ENCODE measurements at regions not wholly inside any gene's neighbourhood (a gene's known extent, or its start where the extent isn't known, plus 50 kb on each side); places are given as distances from the start of the nearest gene placed in this dataset.

DNA sequence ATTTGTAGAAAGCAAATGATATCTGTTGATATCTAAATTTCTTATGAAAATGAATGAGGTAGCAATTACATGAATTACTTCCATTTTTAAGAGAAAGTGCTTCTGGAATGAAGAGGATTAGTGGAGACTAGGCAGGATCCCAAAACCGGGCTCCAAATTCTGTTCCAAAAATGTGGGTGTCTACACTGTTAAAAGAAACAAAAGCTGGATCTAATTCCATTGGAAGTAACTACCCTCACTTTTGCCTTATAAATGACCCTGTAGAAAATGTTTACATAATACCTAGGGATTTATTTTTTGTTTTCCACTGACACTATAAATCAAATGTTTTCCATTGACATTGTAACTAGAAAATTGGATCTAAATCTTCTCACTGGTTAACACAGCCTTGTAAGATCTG lies 454.9 kb upstream of the JARID2 start:
- ATAC-seq, result no peak
- TF ChIP-seq ZNF8 (CRISPR knock-in tag; IDR thresholded peaks at IDR 0.05) (no peak), ZNF565 (CRISPR knock-in tag; conservative IDR thresholded peaks at IDR 0.05; ENCODE audit: low read depth) (no peak), RARB (CRISPR knock-in tag; IDR thresholded peaks at IDR 0.05) (no peak), BACH2 (CRISPR knock-in tag; IDR thresholded peaks at IDR 0.05; ENCODE audit: borderline replicate concordance) (no peak), ZFP30 (CRISPR knock-in tag; IDR thresholded peaks at IDR 0.05) (no peak), GLIS3 (CRISPR knock-in tag; IDR thresholded peaks at IDR 0.05) (no peak), ZNF70 (CRISPR knock-in tag; IDR thresholded peaks at IDR 0.05) (no peak), CSDC2 (CRISPR knock-in tag; IDR thresholded peaks at IDR 0.05) (no peak), ZC3H10 (CRISPR knock-in tag; IDR thresholded peaks at IDR 0.05) (no peak), ARNTL (CRISPR knock-in tag; IDR thresholded peaks at IDR 0.05; ENCODE audit: borderline replicate concordance, low read depth) (no peak), ISL1 (CRISPR knock-in tag; IDR thresholded peaks at IDR 0.05) (no peak), TOX (CRISPR knock-in tag; IDR thresholded peaks at IDR 0.05; ENCODE audit: borderline replicate concordance) (no peak), PPARA (CRISPR knock-in tag; IDR thresholded peaks at IDR 0.05; ENCODE audit: borderline replicate concordance) (no peak), ESRRG (CRISPR knock-in tag; IDR thresholded peaks at IDR 0.05) (no peak), OSR1 (CRISPR knock-in tag; IDR thresholded peaks at IDR 0.05) (no peak), ZFP3 (CRISPR knock-in tag; IDR thresholded peaks at IDR 0.05) (no peak)
- TF ChIP-seq, protein P1, sequence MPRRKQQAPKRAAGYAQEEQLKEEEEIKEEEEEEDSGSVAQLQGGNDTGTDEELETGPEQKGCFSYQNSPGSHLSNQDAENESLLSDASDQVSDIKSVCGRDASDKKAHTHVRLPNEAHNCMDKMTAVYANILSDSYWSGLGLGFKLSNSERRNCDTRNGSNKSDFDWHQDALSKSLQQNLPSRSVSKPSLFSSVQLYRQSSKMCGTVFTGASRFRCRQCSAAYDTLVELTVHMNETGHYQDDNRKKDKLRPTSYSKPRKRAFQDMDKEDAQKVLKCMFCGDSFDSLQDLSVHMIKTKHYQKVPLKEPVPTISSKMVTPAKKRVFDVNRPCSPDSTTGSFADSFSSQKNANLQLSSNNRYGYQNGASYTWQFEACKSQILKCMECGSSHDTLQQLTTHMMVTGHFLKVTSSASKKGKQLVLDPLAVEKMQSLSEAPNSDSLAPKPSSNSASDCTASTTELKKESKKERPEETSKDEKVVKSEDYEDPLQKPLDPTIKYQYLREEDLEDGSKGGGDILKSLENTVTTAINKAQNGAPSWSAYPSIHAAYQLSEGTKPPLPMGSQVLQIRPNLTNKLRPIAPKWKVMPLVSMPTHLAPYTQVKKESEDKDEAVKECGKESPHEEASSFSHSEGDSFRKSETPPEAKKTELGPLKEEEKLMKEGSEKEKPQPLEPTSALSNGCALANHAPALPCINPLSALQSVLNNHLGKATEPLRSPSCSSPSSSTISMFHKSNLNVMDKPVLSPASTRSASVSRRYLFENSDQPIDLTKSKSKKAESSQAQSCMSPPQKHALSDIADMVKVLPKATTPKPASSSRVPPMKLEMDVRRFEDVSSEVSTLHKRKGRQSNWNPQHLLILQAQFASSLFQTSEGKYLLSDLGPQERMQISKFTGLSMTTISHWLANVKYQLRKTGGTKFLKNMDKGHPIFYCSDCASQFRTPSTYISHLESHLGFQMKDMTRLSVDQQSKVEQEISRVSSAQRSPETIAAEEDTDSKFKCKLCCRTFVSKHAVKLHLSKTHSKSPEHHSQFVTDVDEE (CRISPR knock-in tag; IDR thresholded peaks at IDR 0.05), result no peak
- TF ChIP-seq, protein P2, sequence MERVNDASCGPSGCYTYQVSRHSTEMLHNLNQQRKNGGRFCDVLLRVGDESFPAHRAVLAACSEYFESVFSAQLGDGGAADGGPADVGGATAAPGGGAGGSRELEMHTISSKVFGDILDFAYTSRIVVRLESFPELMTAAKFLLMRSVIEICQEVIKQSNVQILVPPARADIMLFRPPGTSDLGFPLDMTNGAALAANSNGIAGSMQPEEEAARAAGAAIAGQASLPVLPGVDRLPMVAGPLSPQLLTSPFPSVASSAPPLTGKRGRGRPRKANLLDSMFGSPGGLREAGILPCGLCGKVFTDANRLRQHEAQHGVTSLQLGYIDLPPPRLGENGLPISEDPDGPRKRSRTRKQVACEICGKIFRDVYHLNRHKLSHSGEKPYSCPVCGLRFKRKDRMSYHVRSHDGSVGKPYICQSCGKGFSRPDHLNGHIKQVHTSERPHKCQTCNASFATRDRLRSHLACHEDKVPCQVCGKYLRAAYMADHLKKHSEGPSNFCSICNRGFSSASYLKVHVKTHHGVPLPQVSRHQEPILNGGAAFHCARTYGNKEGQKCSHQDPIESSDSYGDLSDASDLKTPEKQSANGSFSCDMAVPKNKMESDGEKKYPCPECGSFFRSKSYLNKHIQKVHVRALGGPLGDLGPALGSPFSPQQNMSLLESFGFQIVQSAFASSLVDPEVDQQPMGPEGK (CRISPR knock-in tag; IDR thresholded peaks at IDR 0.05; ENCODE audit: borderline replicate concordance), result no peak
- TF ChIP-seq, protein P3, sequence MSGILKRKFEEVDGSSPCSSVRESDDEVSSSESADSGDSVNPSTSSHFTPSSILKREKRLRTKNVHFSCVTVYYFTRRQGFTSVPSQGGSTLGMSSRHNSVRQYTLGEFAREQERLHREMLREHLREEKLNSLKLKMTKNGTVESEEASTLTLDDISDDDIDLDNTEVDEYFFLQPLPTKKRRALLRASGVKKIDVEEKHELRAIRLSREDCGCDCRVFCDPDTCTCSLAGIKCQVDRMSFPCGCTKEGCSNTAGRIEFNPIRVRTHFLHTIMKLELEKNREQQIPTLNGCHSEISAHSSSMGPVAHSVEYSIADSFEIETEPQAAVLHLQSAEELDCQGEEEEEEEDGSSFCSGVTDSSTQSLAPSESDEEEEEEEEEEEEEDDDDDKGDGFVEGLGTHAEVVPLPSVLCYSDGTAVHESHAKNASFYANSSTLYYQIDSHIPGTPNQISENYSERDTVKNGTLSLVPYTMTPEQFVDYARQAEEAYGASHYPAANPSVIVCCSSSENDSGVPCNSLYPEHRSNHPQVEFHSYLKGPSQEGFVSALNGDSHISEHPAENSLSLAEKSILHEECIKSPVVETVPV (CRISPR knock-in tag; IDR thresholded peaks at IDR 0.05), result no peak
- TF ChIP-seq, protein P4, sequence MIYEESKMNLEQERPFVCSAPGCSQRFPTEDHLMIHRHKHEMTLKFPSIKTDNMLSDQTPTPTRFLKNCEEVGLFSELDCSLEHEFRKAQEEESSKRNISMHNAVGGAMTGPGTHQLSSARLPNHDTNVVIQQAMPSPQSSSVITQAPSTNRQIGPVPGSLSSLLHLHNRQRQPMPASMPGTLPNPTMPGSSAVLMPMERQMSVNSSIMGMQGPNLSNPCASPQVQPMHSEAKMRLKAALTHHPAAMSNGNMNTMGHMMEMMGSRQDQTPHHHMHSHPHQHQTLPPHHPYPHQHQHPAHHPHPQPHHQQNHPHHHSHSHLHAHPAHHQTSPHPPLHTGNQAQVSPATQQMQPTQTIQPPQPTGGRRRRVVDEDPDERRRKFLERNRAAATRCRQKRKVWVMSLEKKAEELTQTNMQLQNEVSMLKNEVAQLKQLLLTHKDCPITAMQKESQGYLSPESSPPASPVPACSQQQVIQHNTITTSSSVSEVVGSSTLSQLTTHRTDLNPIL (CRISPR knock-in tag; IDR thresholded peaks at IDR 0.05; ENCODE audit: low read depth), result no peak

DNA sequence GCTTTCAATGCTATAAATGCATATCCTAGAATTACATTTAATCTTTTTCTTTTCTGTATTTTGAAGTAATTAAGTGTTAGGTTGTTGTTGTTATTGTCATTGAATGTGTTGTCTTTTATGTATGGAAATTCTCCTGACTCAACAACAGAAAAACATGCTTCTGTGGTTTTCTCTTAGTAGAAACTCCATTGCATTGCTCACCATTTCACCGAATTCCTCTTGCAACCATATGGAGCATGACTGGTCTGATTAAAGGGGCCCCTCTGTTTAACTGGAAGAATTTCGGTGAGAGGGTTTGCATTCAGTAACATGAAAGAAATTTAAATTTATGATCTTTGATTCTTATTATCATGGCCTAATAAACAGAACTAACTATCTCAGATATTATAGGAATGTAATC lies 454.3 kb upstream of the JARID2 start:
- ATAC-seq, result no peak
- TF ChIP-seq, protein P5, sequence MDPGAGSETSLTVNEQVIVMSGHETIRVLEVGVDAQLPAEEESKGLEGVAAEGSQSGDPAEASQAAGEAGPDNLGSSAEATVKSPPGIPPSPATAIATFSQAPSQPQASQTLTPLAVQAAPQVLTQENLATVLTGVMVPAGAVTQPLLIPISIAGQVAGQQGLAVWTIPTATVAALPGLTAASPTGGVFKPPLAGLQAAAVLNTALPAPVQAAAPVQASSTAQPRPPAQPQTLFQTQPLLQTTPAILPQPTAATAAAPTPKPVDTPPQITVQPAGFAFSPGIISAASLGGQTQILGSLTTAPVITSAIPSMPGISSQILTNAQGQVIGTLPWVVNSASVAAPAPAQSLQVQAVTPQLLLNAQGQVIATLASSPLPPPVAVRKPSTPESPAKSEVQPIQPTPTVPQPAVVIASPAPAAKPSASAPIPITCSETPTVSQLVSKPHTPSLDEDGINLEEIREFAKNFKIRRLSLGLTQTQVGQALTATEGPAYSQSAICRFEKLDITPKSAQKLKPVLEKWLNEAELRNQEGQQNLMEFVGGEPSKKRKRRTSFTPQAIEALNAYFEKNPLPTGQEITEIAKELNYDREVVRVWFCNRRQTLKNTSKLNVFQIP (CRISPR knock-in tag; IDR thresholded peaks at IDR 0.05; ENCODE audit: borderline replicate concordance, low read depth), result no peak
- no peak for TF ChIP-seq BACH2 (CRISPR knock-in tag; IDR thresholded peaks at IDR 0.05; ENCODE audit: borderline replicate concordance)
- TF ChIP-seq, protein P2 (CRISPR knock-in tag; IDR thresholded peaks at IDR 0.05; ENCODE audit: borderline replicate concordance), result no peak
- no peak for TF ChIP-seq ARNTL (CRISPR knock-in tag; IDR thresholded peaks at IDR 0.05; ENCODE audit: borderline replicate concordance, low read depth)
